Pons (tissue), 1 donor: ENCODE measurements at regions not wholly inside any gene's neighbourhood (a gene's known extent, or its start where the extent isn't known, plus 50 kb on each side); places are given as distances from the start of the nearest gene placed in this dataset.

Experiments
- DNase-seq: peaks from one replicate; pipeline ENCODE4 v3.0.0-alpha.2; 2016; ENCODE audit warnings: low spot score

- no peak for DNase-seq
These were observed 368.4 kb upstream of the IL12A start for GRCh38 chr3:159620281-159620680.

DNA sequence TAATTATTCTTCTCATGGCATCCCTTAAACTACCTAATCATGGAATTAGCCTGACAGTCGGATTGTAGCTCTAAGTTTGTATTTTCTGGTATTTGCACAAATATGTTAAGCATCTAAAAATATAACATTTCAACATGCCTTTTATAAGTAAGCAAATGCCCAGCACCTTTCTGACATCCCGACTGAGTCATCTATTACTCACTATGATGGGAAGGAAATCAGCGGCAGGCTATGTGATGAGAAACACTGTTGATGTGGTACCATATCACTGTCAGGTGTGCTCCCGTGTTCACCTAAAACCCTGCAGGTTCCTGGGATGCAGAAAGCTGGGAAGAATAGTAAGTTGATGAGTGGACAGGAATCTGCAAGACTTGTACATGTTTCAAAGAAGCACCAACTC, 367.8 kb upstream of the IL12A start:
- no peak for DNase-seq

GRCh38 chr3:159624616-159625015, 364.0 kb upstream of the IL12A start:
- no peak for DNase-seq

- DNase-seq: no peak
These were observed 363.0 kb upstream of the IL12A start for GRCh38 chr3:159625594-159625993.

GRCh38 chr3:159626598-159626997, 362.0 kb upstream of the IL12A start:
- DNase-seq: no peak

GRCh38 chr3:159627229-159627628, 361.4 kb upstream of the IL12A start:
- DNase-seq: no peak

DNA sequence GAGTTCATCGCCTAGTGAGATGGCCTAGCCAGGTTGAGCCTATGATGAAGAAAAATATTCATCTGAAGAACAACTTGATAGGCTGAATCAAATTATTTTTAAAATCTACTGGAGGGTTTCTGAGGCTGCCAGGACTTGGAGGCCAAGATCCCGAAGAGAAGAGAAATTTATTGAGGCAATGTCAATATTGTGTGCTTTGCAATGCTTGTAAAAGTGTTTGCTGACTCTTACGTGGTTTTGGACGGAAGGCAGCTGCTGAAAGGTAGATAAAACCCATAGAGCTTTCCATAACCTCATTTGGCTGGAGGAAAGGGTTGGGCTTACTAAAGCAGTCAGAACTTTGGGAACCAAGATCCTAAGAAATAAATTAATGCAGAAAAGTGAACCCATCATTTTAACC, 361.0 kb upstream of the IL12A start:
- DNase-seq: no peak

DNA sequence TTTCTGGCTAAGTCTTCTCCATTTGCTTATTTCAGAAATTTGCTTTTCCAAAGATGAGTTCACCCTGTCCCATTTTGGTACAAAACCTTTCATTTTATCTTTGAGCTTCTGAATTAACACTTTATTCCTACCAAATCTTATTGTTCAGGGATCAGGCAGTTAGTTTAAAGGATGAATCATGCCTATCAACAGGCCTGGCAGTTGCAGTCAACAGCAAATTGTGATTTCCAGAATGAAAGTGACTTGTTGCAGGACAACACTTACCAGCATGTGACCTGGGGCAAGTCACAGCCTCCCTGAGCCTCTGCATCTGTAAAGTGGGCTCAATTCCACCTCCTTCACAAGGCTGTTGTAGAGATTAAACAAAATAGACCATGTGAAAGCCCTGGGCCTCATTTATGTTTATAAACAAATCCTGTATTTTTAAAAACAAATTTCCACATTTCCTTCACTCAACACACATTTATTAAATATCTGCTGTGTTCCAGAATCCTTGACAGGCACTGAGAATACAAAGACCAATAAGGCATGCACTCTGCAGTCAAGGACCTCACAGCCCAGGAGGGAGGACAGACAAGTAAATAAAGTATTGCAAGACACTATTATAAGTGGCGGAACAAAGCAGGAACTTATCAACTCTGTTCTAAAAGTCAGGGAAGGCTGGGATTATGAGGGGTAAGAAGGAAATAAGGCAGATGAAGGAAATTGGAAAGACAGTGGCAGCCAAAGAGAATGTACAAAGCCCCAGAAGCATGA, 359.1 kb upstream of the IL12A start:
- DNase-seq: no peak

DNA sequence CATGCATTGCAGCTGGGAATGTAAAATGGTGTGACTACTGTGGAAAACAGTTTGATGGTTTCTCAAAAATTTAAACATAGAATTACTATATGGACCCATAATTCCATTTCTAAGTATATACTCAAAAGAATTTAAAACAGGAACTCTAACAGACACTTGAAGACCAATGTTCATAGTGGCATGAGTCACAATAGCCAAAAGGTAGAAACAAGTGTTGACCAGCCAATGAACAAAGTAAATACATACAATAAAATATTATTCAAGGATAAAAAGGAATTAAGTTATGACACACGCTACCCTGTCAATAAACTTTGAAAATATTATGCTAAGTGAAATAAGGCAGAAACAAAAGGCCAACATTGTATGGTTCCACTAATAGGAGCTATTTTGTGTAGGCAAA, 357.4 kb upstream of the IL12A start:
- DNase-seq: no peak

- DNase-seq: no peak
These were observed 356.5 kb upstream of the IL12A start for GRCh38 chr3:159632128-159632527.

DNA sequence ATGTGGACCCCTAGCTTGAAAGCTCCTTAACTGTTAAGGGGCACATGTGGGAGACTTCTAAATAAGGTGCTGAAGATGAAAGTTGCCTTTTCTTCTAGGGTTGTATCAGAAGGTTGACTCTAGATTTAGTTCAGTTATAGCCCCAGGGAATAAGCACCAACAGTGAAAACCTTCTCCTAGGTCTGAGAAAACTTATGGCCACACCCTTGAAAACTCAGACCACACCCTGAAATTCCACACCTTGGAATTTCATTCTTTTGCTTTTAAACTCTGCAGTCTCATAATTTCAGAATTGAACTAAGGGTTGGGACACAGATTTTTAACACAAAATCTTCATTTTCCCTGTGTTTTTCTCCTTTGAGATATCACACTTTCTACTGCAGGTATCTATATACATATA, 355.8 kb upstream of the IL12A start:
- DNase-seq: no peak

GRCh38 chr3:159634483-159634882, 354.2 kb upstream of the IL12A start:
- DNase-seq: no peak

GRCh38 chr3:159635047-159635641, 353.5 kb upstream of the IL12A start:
- DNase-seq: no peak

- no peak for DNase-seq
These were observed 350.6 kb upstream of the IL12A start for GRCh38 chr3:159637883-159638542.

DNA sequence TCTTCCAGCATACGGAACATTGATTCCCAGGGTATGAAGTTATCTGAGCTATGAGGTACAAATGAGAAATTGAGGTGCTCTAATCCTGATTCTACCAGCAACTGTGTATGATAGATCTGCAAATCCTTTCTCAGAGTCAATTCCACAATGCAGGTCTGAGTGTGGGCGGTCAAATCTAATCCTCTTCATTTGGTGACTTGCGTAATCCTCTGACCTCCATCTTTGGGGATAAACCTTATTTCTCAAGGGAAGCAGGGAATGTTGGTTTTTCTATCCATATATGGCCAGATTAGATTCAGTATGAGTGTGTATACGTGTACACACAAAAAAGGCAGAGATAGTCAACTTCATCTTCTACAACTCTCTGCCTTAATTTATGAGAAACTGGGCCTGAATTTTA, 348.4 kb upstream of the IL12A start:
- no peak for DNase-seq

- DNase-seq: no peak
These were observed 345.2 kb upstream of the IL12A start for GRCh38 chr3:159643406-159643805.

DNA sequence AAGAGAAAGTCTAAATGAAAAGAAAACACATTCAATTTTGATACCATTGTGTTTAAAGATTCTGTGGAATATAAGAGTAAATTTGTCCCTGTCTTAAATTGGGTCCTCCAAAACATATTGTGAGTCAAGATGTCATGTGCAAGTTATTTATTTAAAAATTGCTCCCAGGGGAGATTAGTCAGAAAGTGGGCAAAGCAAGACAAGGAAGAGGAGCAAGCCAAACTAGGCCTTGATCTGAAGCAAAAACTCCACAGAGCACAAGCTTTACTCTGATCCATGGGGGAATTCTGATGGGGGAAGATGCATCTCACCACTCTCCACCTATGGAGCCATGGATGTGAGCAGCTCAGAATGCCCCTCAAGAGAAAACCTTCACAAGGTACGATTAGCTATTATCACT, 342.8 kb upstream of the IL12A start:
- no peak for DNase-seq

GRCh38 chr3:159649951-159650350, 338.7 kb upstream of the IL12A start:
- DNase-seq: peak; percentile 19

DNA sequence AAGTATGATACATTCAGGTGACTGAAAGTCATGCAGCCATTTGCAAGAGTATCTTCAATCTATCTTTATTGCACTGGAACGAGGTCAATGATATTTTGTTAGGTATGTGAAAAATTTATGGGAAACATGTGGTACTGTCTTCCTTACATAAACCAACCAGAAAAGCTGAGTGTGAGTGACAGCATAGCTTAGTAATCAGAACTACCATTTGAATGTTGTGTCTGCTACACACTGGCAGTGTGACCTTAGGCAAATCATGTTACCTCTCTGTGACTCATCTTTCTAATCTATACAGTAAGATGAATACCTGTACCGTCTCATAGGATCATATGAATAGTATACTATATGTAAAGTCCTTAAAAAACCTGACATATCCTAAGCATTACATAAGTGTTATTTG, 337.9 kb upstream of the IL12A start:
- no peak for DNase-seq

DNA sequence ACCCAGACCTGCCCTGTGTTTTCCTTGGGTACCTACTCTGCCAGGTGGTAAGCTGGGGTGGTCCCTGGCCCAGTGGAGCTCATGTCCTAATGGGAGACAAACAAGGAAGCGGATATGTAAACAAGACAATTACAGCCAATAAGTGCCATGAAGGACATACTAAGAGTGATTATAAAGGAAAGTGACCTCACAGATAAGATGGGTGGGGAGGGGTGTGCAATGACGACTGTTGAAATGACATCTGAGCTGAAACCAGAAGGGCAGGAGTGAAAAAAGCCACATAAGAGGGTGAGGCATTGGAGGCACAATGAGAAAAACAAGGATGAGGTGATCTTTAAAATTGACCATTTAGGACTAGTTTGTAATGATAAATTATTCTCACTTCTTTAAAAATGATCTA, 336.2 kb upstream of the IL12A start:
- no peak for DNase-seq

DNA sequence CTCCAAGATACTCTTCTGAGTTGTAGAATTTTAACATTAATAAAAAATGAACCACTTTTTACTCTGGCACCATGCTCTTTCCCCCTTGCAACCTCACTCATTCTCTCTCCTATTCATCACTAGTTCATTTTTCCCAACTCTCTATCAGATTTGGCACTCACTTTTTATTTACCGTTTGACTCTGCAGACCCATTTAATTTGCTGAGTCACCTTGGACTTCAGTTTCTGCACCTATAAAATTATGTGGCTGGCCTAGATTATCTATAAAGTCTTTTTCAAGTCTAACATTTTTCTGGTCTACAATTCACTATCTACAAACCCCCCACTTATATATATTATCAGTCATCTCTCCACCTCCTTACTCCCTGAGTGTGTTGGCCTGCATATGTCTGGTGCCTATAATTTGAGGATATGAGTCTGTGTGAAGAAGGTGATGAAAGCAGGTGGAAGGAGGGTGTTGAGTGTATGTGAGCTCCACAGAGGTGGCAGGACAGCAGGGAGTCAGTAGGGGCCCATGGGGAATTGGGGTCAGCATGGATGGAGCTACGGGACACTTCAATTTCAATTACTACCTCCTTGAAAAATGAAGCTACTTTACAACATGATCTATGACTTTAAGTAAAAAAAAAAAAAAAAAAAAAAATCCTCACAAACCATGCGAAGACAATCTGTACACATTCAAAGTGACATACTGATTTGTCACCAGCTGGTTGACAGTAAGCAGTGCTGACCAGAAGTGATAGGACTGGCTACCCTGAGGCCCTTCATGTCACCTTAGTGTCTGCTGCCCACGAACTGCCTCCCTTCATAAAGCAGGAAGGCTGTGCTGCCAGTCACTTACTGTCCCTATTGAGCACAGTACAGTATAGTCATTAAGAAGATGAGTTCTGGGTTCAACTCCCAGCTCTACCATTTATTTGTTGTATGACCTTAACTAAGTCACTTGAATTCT, 334.2 kb upstream of the IL12A start:
- DNase-seq: no peak

GRCh38 chr3:159655202-159655601, 333.4 kb upstream of the IL12A start:
- no peak for DNase-seq
